Mesendoderm (in vitro differentiated cells): ENCODE measurements at regions not wholly inside any gene's neighbourhood (a gene's known extent, or its start where the extent isn't known, plus 50 kb on each side); places are given as distances from the start of the nearest gene placed in this dataset.

Experiments
- DNase-seq: peaks from one replicate; pipeline ENCODE4 v3.0.0; 2013
- H2AK5ac ChIP-seq: 2 replicates; pipeline ENCODE4 v1.6.1; 2013; ENCODE audit warnings: low read length, inconsistent platforms
- H2BK120ac ChIP-seq: 2 replicates; pipeline ENCODE4 v1.6.1; 2013; ENCODE audit warnings: low read depth, mild to moderate bottlenecking, low read length, moderate library complexity, mixed read lengths
- H2BK15ac ChIP-seq: replicated peaks from 2 replicates; pipeline ENCODE4 v1.6.1; 2013; ENCODE audit warnings: low read depth, mild to moderate bottlenecking, moderate library complexity
- H2BK5ac ChIP-seq: 2 replicates; pipeline ENCODE4 v1.6.1; 2013; ENCODE audit warnings: low read length, inconsistent platforms
- H3K18ac ChIP-seq: 2 replicates; pipeline ENCODE4 v1.6.1; 2013; ENCODE audit warnings: mild to moderate bottlenecking, low read length, mixed read lengths
- H3K23ac ChIP-seq: one replicate; pipeline ENCODE4 v1.6.1; 2013; ENCODE audit warnings: low read length
- H3K27ac ChIP-seq: 2 replicates; pipeline ENCODE4 v1.5.1; 2013; ENCODE audit warnings: low read depth, mild to moderate bottlenecking, inconsistent platforms, low read length, moderate library complexity
- H3K27me3 ChIP-seq: 2 replicates; pipeline ENCODE4 v1.6.1; 2013; ENCODE audit warnings: low read length, control low read depth, mild to moderate bottlenecking, inconsistent platforms; ENCODE audit not compliant: insufficient read depth, poor library complexity
- H3K36me3 ChIP-seq: 2 replicates; pipeline ENCODE4 v1.6.1; 2013; ENCODE audit warnings: low read length, inconsistent platforms; ENCODE audit not compliant: control insufficient read depth, insufficient read depth
- H3K4ac ChIP-seq: one replicate; pipeline ENCODE4 v1.6.1; 2013; ENCODE audit warnings: low read depth, mild to moderate bottlenecking, low read length, moderate library complexity
- H3K4me1 ChIP-seq: 2 replicates; pipeline ENCODE4 v1.6.1; 2013; ENCODE audit warnings: low read depth, low read length, inconsistent platforms; ENCODE audit not compliant: control insufficient read depth
- H3K4me2 ChIP-seq: 2 replicates; pipeline ENCODE4 v1.6.1; 2013; ENCODE audit warnings: low read length
- H3K4me3 ChIP-seq: 2 replicates; pipeline ENCODE4 v1.5.1; 2013; ENCODE audit warnings: mild to moderate bottlenecking, low read length
- H3K56ac ChIP-seq: one replicate; pipeline ENCODE4 v1.6.1; 2013; ENCODE audit warnings: low read length
- H3K79me1 ChIP-seq: 2 replicates; pipeline ENCODE4 v1.6.1; 2013; ENCODE audit warnings: low read length, inconsistent platforms
- H3K79me2 ChIP-seq: 2 replicates; pipeline ENCODE4 v1.6.1; 2013; ENCODE audit warnings: mild to moderate bottlenecking, low read length; ENCODE audit not compliant: control insufficient read depth, insufficient read depth
- H3K9ac ChIP-seq: 2 replicates; pipeline ENCODE4 v1.6.1; 2013; ENCODE audit warnings: low read length, inconsistent platforms
- H4K5ac ChIP-seq: one replicate; pipeline ENCODE4 v1.6.1; 2013; ENCODE audit warnings: low read length
- H4K8ac ChIP-seq: one replicate; pipeline ENCODE4 v1.6.1; 2013; ENCODE audit warnings: low read depth, mild to moderate bottlenecking, control low read depth, low read length, moderate library complexity
- WGBS: extraction: QIAGEN DNeasy Blood & Tissue Kit; methylation state at CpG from one replicate; pipeline ENCODE4 v1.1.7; 2013; ENCODE audit warnings: low lambda C conversion rate, missing lambda C conversion rate; ENCODE audit not compliant: insufficient coverage; ENCODE audit errors: extremely low coverage; 5-methylcytosine and 5-hydroxymethylcytosine counted together

DNA sequence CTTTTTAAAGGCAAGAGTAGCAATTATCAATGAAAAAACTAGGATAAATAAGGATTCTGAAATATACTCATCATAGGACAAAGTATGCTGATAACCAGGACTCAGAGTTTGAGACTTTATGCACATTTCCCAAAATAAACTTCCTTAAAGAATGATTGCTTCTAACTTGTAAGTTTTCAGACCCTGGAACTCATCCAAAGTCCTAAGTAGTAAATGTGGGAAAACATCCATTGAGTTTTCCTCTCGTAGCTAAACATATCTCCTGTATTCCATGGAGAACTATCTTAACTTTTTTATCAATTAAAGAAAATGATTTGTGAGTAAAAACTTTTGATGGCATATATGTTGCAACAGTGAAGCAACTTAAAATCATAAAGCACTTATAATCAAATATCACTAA lies 285.2 kb upstream of the KLF6 start:
- Histone ChIP-seq H3K27ac (no peak overlapping the region), H3K4me3 (no peak overlapping the region)
- DNase-seq, result no peak

DNA sequence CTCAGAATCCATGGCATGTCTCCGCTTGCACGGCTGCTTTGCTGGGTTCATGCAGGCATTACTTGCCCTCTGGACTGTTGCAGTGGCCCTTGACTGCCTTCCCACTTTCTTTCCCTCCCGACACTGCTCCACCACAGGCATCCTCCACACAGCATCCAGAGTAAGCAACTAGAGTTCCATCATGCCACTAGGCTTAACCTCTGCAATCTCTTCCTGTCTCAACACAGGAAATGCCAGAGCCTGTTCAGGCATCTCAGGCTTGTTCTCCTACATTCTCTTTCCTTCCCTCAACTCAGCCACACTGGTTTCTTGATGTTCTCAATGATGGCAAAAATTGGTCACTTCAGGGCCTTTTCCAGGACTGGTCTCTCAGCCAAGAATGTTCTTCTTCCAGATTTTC lies 284.5 kb upstream of the KLF6 start:
- H3K4me3 ChIP-seq, result no peak overlapping the region
- H3K56ac ChIP-seq, result no peak overlapping the region
- no peaks in the 10 kb centered on the region for H3K79me2 ChIP-seq
- no peaks in the 10 kb centered on the region for H3K27me3 ChIP-seq
- no peak overlapping the region for H4K5ac ChIP-seq
- no peak overlapping the region for H3K23ac ChIP-seq
- no peak overlapping the region for H3K27ac ChIP-seq
- no peak overlapping the region for H3K18ac ChIP-seq
- H3K4ac ChIP-seq, result no peak overlapping the region
- H2BK15ac ChIP-seq, result no peak overlapping the region
- H3K4me2 ChIP-seq, result no peak overlapping the region
- H3K36me3 ChIP-seq, result no peaks in the 10 kb centered on the region
- peak; percentile 63 for DNase-seq
- no peak overlapping the region for H2BK120ac ChIP-seq
- no peaks in the 10 kb centered on the region for H3K4me1 ChIP-seq
- no peak overlapping the region for H2AK5ac ChIP-seq
- WGBS, result no CpG with 5 or more reads among the region's 3 CpGs
- H2BK5ac ChIP-seq, result no peak overlapping the region
- no peak overlapping the region for H4K8ac ChIP-seq
- no peak overlapping the region for H3K9ac ChIP-seq
- no peaks in the 10 kb centered on the region for H3K79me1 ChIP-seq

More for the DNA sequence above, 285.2 kb upstream of the KLF6 start:
- Histone ChIP-seq H3K4ac (no peak overlapping the region), H3K4me2 (no peak overlapping the region), H2BK15ac (no peak overlapping the region), H2AK5ac (no peak overlapping the region), H4K5ac (no peak overlapping the region), H3K18ac (no peak overlapping the region), H3K56ac (no peak overlapping the region), H4K8ac (no peak overlapping the region), H3K79me1 (no peaks in the 10 kb centered on the region), H3K79me2 (no peaks in the 10 kb centered on the region), H2BK120ac (no peak overlapping the region), H3K23ac (no peak overlapping the region), H3K4me1 (no peaks in the 10 kb centered on the region), H3K27me3 (no peaks in the 10 kb centered on the region), H2BK5ac (no peak overlapping the region), H3K9ac (no peak overlapping the region), H3K36me3 (no peaks in the 10 kb centered on the region)
- no CpG with 5 or more reads among the region's 1 CpG for WGBS

DNA sequence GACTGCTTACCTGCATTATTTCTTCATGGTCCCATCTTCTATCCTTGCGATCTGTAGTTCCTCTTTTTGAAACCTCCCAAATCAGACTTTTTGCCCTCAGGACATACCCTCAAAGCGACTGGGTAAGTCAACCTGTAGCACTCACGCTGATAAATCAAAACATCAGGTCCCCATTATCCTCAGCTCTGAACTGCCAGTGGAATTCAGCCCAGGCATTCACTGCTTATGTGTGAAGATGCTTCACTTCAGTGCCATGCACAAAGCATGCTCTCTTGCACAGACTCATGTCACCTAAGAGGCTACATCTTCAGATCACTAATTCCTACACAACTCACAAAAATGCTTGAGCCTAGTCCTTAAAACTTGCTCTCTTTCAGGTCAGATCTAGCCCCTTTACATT lies 283.6 kb upstream of the KLF6 start:
- Histone ChIP-seq H3K27ac (no peak overlapping the region), H2BK15ac (no peak overlapping the region), H4K5ac (no peak overlapping the region), H3K4me3 (no peak overlapping the region), H3K18ac (no peak overlapping the region), H3K79me2 (no peaks in the 10 kb centered on the region), H3K4ac (no peak overlapping the region), H3K56ac (no peak overlapping the region), H3K4me1 (no peaks in the 10 kb centered on the region), H3K36me3 (no peaks in the 10 kb centered on the region), H4K8ac (no peak overlapping the region), H3K23ac (no peak overlapping the region), H2BK120ac (no peak overlapping the region), H3K9ac (no peak overlapping the region), H3K27me3 (no peaks in the 10 kb centered on the region), H2BK5ac (no peak overlapping the region), H2AK5ac (no peak overlapping the region), H3K4me2 (no peak overlapping the region), H3K79me1 (no peaks in the 10 kb centered on the region)
- no CpG with 5 or more reads among the region's 3 CpGs for WGBS
- DNase-seq, result no peak

DNA sequence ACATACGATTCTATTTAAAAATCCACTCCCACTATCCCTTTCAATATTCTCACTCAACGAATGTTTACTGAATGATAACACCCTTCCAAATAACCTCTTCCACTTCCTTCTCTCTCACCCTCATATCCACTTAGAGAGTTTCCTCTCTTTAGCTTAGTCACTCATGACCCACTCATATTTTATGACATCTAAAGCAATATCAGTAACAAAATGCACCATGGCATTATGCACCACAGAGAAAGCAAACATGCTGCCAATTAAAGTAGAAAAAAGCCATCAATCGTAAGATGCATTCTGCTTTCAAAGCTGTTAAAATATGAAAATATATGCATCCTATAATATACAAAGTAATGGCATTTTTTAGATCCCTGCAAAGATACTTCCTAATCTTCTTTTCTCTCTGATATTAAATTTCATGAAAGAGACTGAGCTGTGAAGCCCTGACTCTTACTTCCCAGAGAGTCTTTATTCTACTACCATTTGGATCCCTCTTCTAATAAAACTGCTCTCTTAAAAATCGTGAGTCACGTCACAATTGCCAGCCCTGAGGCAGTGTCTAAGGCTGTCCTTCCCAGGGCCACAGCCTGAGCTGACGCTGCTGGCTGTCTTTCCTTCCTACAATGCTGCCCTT lies 283.0 kb upstream of the KLF6 start:
- H3K27ac ChIP-seq, result no peak overlapping the region
- no peak overlapping the region for H3K4me2 ChIP-seq
- no peak overlapping the region for H3K23ac ChIP-seq
- H3K18ac ChIP-seq, result no peak overlapping the region
- no peak overlapping the region for H4K8ac ChIP-seq
- H2BK120ac ChIP-seq, result no peak overlapping the region
- no peaks in the 10 kb centered on the region for H3K27me3 ChIP-seq
- no peaks in the 10 kb centered on the region for H3K36me3 ChIP-seq
- 100% methylated on average over 2 of the region's 6 CpGs for WGBS
- no peaks in the 10 kb centered on the region for H3K79me2 ChIP-seq
- no peak overlapping the region for H3K4me3 ChIP-seq
- H4K5ac ChIP-seq, result no peak overlapping the region
- no peaks in the 10 kb centered on the region for H3K79me1 ChIP-seq
- H2BK5ac ChIP-seq, result no peak overlapping the region
- no peak overlapping the region for H3K9ac ChIP-seq
- no peak overlapping the region for H2AK5ac ChIP-seq
- no peaks in the 10 kb centered on the region for H3K4me1 ChIP-seq
- no peak overlapping the region for H3K4ac ChIP-seq
- DNase-seq, result no peak
- no peak overlapping the region for H2BK15ac ChIP-seq
- H3K56ac ChIP-seq, result no peak overlapping the region

DNA sequence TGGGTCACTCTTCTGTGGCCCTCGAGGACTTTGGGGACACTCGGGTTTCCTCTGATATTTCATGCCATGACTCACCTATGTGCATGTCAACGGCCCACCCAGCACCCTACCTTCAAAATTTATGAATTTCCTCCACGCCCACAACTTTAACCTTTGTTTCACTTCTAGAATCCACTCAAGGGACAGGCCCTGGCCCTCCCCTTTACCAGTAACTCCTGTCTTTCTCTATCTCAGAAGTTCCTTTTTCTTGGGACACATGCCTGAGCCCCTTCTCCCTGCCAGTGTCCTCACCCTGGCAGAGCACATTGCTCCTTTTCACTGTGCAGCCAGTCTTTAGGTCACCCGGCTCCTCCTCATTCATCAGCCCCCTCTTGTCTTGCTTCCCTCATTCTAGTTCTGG lies 282.5 kb upstream of the KLF6 start:
- H3K4me3 ChIP-seq, result no peak overlapping the region
- no peaks in the 10 kb centered on the region for H3K79me1 ChIP-seq
- no peak overlapping the region for H3K23ac ChIP-seq
- H3K79me2 ChIP-seq, result no peaks in the 10 kb centered on the region
- H3K9ac ChIP-seq, result no peak overlapping the region
- H3K18ac ChIP-seq, result no peak overlapping the region
- H2BK5ac ChIP-seq, result no peak overlapping the region
- no peak for DNase-seq
- H3K4me2 ChIP-seq, result no peak overlapping the region
- H2AK5ac ChIP-seq, result no peak overlapping the region
- no peak overlapping the region for H3K4ac ChIP-seq
- no CpG with 5 or more reads among the region's 5 CpGs for WGBS
- no peak overlapping the region for H2BK15ac ChIP-seq
- H4K8ac ChIP-seq, result no peak overlapping the region
- H4K5ac ChIP-seq, result no peak overlapping the region
- H3K56ac ChIP-seq, result no peak overlapping the region
- H2BK120ac ChIP-seq, result no peak overlapping the region
- H3K27me3 ChIP-seq, result no peaks in the 10 kb centered on the region
- no peaks in the 10 kb centered on the region for H3K36me3 ChIP-seq
- H3K4me1 ChIP-seq, result no peaks in the 10 kb centered on the region
- H3K27ac ChIP-seq, result no peak overlapping the region
